Hematopoietic multipotent progenitor cell treated with erythropoietin and hydrocortisone succinate and interleukin-3 and kit ligand, for 15 days (in vitro differentiated cells): ENCODE measurements at regions not wholly inside any gene's neighbourhood (a gene's known extent, or its start where the extent isn't known, plus 50 kb on each side); places are given as distances from the start of the nearest gene placed in this dataset.
"Not testable (repeated sequence)": the region's sequence is repeated elsewhere in the genome, so short reads cannot be mapped to it uniquely, and the experiment has no call there.

ENCODE experiments used
- DNase-seq: peaks from one replicate; pipeline ENCODE4 v3.0.0-alpha.2; 2015; ENCODE audit warnings: low spot score

- no peak for DNase-seq
Observed at GRCh38 chr19:29054886-29055675, 157.9 kb downstream of the UQCRFS1 start.

GRCh38 chr19:29048873-29049272 is 164.1 kb downstream of the UQCRFS1 start:
- no peak for DNase-seq

GRCh38 chr19:29045679-29046254 is 167.2 kb downstream of the UQCRFS1 start:
- no peak for DNase-seq

GRCh38 chr19:29044037-29044436 is 168.9 kb downstream of the UQCRFS1 start:
- no peak for DNase-seq

DNA sequence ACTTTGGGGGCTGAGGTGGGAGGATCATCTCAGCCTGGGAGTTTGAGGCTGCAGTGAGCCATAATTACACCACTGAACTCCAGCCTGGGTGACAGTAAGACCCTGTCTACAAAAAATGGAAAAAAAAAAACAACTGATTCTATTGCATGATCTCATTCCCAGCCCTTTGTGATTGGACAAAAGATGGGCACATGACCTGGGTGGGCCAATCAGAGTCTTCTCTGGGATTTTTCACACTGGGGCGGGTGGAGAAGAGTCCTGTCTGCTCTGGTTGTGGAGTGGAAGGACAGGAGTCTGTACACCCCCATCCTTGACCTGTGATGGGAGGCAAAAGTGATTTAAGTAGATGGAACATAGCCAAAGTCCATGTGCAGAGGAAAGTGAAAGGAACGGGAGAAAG is 170.5 kb downstream of the UQCRFS1 start:
- DNase-seq: no peak

GRCh38 chr19:29040951-29041350 is 172.0 kb downstream of the UQCRFS1 start:
- no peak for DNase-seq

DNA sequence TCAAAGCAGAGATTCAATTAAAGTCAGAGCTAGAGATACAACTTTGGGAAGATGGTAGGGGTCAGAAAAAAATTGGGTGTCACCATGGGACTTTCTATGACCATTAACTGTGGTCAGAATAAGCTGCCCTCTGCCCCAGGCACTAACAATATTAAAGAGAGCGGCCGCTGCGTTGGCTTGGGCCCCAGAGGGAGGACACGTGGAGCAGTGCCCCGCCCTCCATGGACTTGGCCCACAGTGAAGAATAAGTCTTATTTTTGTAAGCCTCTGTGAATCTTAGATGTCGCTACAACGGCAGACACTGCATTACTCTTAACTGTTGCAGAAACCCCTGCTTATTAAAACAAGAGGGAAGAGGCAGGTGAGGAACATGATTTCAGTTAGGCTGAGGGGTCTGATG is 172.7 kb downstream of the UQCRFS1 start:
- DNase-seq: no peak

- not testable (repeated sequence) for DNase-seq
Observed at GRCh38 chr19:29039036-29039435, 173.9 kb downstream of the UQCRFS1 start.

GRCh38 chr19:29031216-29031615 is 181.7 kb downstream of the UQCRFS1 start:
- DNase-seq: no peak

DNA sequence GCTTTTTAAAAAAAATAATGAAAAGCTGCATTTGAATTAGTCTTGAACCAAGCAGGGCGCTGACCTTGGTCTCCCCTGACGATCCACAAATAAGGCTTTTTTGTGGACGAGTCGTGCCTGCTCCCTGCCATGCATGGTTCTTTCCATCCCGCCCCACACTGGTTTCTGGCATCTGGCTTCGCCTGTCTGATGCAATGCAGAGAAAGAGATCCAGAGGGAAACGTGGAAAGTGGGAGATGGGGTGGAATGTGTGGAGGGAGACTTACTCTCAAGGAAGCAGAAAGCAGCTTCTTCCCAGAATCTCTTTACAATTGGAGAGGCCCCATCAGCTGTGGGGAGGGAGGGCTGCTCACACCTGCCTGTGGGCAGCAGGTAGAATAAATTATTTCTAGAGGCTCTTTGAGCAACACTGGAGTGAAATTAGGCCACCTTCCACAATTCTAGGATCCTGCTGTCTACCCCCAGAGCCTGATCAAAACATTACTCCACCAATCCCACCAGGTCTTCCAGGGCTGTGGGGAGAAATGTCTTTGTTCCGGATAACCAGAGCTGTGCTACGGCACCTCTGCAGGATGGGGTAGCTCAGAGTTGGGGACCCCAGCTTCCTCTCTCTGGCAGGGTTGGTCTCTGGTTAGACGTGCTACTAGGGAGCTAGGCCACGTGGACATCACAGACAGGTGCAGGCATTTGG is 183.5 kb downstream of the UQCRFS1 start:
- DNase-seq: no peak

GRCh38 chr19:29022599-29022998 is 190.4 kb downstream of the UQCRFS1 start:
- DNase-seq: no peak

DNA sequence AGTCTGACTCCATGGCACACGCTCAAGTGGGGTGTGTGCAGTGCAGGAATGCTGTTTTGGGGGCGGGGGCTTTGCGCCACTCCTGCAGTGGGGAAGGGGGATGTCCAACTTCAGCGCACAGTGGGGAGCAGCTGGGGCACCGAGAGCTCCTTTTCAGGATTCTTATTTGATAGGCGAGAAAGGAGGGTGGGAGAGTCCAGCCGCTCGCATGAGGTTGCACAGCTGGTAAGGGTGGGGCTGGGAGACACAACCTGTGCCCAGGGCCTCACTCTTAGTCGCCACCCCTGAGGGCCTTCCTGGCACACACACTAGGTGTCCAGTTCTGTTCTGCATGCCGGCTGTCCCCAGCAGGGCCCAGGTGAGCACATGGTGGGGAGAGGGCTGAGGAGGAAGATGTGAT is 190.8 kb downstream of the UQCRFS1 start:
- no peak for DNase-seq

DNA sequence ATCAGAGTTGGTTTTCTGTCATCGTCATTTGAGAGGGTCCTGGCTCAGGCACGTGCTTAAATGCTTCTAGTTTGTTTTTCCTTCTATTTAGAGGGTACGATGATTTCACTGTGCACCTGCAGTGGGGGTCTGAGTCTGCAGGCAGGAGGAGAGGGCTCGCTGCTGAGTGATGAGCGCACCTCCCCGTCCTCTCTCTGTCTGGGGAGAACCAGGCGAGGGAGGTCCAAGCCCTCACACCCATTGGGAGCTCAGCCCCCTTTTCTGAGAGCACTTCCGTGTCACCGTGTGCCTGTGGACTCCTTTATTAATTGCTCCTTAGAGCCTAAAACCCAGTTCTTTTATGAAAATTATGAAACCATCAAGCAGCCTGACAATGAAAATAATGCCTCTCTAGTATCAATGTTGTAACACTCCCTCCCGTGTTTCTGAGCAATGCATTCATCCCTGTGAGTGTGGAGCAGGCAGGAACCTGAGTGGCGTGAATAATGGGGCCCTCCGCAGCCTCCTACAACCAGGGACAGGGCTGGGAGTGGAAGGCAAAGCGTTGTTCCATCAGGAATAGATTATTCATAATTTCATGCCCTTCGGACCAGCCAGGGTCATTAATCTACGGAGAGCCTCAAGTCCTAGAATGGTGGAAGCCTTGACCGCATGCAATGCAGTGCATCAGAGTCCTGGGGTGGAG is 191.6 kb downstream of the UQCRFS1 start:
- no peak for DNase-seq

- DNase-seq: no peak
Observed at GRCh38 chr19:29019403-29019802, 193.5 kb downstream of the UQCRFS1 start.

- DNase-seq: no peak
Observed at GRCh38 chr19:29018542-29018941, 194.4 kb downstream of the UQCRFS1 start.

GRCh38 chr19:29017788-29018187 is 195.2 kb downstream of the UQCRFS1 start:
- DNase-seq: no peak

DNA sequence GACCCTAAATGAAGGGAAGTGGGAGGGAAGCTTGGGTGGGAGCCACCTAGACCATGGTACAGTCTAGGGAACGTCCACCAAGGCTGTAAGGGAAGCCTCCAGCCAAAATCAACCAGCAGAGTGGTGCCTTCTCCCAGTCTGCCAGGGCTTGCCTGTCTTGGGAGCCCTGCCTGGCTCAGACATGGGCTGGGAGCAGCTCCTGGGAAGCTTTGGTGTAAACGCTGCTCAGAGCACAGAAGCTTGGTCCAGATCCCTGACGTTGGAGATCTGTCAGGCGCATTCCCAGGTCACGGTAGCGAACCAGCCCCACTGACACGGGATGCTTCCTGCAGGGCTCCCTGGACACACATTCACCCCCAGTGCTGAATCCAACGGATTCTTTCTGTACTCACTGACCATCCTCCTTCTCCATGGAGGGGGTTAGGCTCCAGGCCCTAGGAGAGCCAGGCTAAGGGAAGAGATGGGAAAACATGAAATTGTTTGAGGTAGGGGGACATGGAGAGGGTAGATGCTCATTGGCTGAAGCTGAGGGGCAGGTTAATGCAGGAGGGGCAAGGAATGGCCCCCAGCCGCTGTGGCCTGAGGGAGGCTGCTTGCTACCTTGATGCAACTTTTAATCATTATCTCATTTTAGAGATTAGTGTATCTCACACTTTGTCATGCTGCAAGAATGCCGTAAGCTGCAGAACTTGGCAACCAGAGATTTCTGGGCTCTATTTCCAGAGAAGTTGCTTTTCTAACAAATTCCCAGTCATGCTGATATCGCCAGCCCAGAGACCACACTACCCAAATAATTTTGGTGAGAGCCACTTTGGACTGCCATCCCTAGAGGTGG is 195.8 kb downstream of the UQCRFS1 start:
- no peak for DNase-seq

DNA sequence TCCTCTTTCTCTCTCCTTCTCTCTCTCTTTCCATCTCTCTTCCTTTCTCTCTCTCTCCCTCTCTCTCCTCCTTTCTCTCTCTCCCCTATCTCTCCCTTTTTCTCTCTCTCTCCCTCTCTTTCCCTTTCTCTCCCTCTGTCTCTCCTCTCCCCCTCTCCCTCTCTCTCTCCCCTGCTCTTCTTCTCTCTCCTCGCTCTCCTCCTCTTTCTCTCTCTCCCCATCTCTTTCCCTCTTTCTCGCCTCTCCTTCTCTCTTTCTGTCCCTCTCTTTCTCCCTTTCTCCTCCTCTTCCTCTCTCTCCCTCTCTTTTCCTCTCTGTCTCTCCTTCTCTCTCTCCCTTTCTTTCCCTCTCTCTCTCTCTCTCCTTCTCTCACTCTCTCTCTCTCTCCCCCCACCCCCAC is 196.6 kb downstream of the UQCRFS1 start:
- DNase-seq: no peak

- DNase-seq: no peak
Observed at GRCh38 chr19:29015569-29015968, 197.4 kb downstream of the UQCRFS1 start.

GRCh38 chr19:29014857-29015436 is 198.0 kb downstream of the UQCRFS1 start:
- DNase-seq: no peak

- DNase-seq: no peak
Observed at GRCh38 chr19:29013988-29014387, 199.0 kb downstream of the UQCRFS1 start.
